GM10266 (cell line): ENCODE measurements at regions not wholly inside any gene's neighbourhood (a gene's known extent, or its start where the extent isn't known, plus 50 kb on each side); places are given as distances from the start of the nearest gene placed in this dataset.

Source experiments
- DNase-seq: peaks from one replicate; pipeline ENCODE4 v3.0.0; 2012; ENCODE audit errors: extremely low spot score
- CTCF ChIP-seq: IDR thresholded peaks from 2 replicates; pipeline ENCODE4 v1.5.1; 2012; ENCODE audit warnings: mild to moderate bottlenecking, low read depth; ENCODE audit not compliant: control insufficient read depth, insufficient read depth; ENCODE audit errors: missing control alignments

- TF ChIP-seq CTCF: no peak
- DNase-seq: no peak
Observed at GRCh38 chr14:95597784-95598211, 62.9 kb downstream of the GLRX5 start.

DNA sequence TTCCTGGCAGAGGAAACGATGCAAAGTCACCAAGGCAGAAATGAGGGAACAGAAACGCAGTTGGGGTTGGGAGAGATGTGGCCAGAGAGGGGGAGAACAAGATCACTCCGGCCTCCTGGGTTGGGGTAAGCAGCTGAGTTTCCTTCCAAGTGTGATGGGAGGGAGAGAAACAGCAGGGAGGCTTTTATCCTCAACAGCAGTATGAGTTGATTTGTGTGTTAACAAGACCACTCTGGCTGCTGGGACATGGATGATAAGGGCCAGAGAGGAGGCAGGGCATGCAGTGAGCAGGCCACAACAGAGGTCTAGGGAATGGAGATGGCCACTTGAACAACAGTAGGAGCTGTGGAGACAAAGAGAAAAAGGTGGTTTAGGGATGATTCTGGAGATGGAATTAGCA is 66.8 kb downstream of the GLRX5 start:
- no peak for DNase-seq
- no peak for TF ChIP-seq CTCF

DNA sequence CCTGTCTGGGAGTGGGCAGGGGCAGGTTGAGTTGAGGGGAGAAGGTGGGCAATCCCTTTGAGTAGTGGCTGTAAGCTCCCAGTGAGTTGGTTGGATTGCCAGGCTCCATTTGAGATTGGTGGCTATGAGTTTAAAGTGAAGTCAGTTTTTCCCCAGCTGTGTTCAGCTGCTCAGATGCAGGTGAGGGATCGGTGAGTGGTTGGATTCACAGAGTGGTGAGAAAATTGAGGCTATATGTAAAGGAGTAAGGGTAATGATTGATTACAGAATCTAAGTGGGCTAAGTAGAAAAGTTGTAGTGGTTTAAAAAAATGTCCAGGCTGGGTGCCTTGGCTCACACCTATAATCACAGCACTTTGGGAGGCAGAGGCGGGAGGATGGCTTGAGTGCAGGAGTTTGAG is 68.6 kb downstream of the GLRX5 start:
- no peak for DNase-seq
- no peak for TF ChIP-seq CTCF

GRCh38 chr14:95606266-95606665 is 71.4 kb downstream of the GLRX5 start:
- DNase-seq: no peak
- TF ChIP-seq CTCF: no peak

DNA sequence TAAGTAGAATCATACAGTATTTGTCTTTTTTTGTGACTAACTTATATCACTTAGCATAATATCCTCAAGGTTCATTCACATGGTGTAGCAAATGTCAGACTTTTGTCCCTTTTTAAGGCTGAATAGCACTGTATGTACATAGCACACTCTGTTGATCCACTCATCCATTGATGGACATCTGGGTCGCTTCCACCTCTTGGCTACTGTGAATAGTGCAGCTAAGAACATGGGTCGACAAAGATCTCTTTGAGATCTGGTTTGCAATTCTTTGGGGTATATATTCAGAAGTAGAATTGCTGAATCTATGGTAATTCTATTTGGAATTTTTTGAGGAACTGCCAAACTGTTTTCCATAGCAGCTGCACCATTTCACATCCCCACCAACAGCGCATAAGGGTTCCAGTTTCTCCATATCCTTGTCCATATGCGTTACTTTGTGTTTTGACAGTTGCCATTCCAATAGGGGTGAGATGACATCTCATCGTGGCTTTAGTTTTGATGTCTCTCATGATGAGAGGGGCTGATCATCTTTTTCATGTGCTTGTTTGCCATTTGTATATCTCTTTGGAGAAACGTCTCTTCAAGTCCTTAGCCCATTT is 73.9 kb downstream of the GLRX5 start:
- no peak for DNase-seq
- TF ChIP-seq CTCF: no peak

DNA sequence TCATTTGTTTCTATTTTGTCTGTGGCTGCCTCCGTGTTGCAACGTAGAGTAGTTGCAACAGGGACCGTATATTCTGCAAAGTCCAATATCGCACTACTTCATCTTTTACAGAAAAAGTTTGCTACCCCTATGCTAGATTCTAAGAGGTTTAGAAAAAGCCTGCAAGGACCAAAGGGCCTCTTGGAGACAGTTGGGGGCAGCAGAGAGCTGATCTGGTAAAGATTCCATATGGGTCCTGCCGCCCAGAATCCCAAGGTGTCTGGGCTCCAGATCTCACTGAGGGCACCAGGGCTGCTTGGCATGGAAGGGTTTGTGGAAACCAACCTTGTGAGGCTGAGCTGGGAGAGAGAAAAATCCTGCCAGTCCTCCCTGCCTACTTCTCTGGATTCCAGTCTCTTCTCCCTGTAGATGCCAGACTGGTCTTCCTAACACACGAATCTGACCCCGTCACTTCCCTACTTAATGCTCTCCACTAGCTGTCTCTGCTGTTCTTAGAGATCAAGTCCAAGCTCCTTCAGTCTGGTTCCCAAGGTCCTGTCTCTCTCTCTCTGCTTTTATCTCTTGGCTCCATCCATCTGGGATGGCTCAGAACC is 74.6 kb downstream of the GLRX5 start:
- TF ChIP-seq CTCF: peak; percentile 66
- peak; percentile 54 for DNase-seq

GRCh38 chr14:95611293-95611880 is 74.8 kb upstream of the TCL1B start:
- peak; percentile 11 for TF ChIP-seq CTCF
- DNase-seq: no peak
